GM21360 (cell line): ENCODE measurements at regions not wholly inside any gene's neighbourhood (a gene's known extent, or its start where the extent isn't known, plus 50 kb on each side); places are given as distances from the start of the nearest gene placed in this dataset.

Experiments used
- ATAC-seq: cut with Tn5 transposase; IDR thresholded peaks from one replicate; pipeline ENCODE4 v1.9.1; 2021; ENCODE audit warnings: mild to moderate bottlenecking, moderate library complexity; ENCODE audit not compliant: unreplicated experiment

- no peak for ATAC-seq
These were observed 124.3 kb upstream of the TMC3 start for GRCh38 chr15:81498294-81498693.

DNA sequence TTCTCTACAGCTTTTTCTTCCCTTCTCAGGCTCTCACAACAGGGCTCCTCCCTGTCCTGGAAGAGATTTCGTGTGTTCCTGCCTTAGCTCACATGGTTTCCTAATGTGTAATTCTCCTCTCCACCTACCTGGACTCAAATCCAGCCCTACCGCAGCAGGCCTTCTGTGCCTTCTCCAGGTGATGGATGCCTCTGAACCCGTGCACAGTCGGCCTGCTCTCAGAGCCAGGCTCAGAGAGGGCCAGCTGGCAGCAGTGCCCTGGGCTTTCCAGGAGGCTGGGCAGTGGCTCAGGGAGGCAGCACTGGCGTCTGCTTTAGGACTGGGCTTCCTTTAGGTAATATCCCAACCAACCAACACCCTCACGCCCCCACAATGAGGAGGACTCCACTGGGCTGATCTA, 123.2 kb upstream of the TMC3 start:
- no peak for ATAC-seq

DNA sequence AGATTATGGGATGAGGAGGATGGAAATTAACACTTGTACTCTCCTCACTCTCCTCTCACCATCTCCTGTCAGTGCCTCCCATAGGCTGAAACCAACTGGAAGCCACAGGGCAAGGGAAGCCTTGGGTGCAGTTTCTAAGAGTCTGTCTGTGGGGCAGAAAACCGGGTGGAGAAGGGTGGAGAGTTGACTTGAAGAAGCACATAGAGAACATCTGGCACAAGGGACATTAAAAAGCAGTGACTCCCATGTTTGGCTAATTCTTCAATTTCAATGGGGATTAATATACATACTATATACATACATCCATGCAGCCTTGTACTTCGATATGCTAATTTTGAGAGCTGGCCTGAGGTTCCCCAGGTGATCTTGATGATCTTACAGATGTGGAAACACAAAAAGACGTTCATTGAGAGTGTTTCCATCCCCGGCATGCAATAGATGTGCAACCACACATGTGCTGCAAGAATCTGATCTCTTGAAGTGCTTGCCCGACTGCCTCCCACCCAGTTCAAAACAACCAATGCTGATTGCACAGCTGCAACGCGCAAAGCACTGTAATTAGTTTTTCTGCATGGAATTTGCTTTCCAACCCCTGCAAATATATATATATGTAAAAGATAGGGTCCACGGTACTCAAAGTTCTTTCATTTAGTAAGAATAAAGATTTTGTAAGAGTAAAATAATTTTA, 121.9 kb upstream of the TMC3 start:
- no peak for ATAC-seq

GRCh38 chr15:81492969-81493645, 119.1 kb upstream of the TMC3 start:
- ATAC-seq: no peak

- no peak for ATAC-seq
These were observed 118.4 kb upstream of the TMC3 start for GRCh38 chr15:81492331-81492968.

DNA sequence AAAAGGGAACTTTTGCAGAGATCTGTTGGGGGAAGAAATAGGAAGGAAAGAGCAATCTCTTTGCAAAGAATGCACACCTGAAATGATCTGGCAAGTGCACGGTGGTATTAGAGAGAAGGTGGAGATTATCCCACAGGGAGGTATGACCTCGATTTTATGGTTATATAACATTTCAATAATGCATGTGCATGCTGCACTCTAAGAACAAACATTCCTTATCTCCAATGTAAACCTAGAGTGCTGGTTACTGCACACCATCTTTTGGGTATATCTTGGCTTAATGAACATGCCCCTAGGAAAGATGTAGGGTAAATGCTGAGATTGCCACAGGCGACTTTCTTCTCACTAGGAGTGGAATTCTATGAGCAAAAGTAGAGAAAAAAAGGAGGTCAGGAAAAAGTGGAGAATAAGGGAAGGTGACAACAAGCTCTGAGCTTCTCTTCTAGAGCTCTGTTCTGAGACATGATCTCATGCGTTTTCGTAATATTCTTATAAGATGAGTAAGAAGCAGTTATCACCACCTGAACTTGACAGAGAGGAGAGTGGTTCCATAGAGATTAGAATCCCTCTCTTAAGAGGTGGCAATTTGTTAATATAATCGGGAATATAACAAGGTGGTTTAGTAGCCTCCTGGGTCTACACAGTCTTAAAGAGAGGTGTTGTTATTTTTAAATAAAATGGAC, 117.5 kb upstream of the TMC3 start:
- ATAC-seq: no peak

DNA sequence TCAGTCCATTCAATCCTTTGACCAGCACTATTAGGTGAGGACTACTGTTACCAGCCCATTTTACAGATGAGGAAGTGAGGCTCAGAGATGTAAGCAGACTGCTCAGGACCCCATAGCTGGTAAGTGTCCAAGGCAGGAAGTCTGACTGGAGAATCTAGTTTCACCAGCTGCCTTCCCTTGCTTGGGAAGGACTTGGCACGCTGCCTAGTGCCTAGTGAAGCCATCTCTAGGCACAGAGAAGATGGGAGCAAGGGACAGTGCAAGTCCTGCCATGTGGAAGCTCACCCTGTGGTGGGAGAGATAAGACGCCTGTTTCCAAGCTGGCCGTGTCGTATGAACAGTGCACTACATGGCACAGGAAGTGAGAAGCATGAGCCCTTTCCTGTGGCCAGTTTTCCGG, 111.8 kb upstream of the TMC3 start:
- no peak for ATAC-seq

DNA sequence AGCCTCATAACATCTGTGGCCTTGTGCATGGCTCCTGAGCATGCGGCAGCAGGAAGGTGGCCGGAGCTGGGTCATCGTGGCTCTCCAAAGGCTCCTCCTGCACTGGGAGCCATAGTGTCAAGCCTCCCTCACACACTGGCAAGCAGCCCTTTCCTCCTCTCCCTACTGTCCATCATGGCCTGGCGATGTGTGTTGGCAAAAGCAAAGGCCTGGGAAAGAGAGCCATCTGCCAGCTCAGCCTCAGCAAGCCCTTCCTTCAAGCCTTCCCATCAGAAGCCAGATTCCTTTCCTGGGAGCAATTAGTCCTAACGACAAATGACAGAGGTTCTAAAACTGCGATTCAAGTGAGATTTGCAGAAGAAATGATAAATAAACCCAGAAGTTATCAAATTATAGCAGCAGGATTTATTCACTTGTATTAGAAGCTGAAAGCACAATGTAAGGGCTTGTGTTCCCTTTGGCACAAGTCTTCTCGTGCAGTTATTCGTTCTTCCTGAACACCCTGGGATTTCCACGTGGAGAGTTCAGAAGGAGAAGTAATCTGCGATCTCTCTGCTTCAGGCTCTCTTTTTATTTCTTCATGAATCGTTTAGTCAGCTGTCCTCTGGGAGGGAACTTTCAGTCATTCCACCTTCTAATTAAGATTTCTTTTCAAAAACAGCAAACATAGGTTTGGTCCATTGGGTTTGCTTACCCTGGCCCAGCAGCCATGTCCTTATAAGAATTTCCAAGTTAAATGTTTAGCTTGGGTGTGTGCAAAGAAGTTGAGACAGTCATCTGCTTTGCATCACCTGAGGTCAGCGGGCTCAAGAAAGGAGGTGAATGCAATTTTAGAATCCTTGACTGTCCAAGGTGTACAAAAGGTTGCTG, 110.3 kb upstream of the TMC3 start:
- no peak for ATAC-seq

DNA sequence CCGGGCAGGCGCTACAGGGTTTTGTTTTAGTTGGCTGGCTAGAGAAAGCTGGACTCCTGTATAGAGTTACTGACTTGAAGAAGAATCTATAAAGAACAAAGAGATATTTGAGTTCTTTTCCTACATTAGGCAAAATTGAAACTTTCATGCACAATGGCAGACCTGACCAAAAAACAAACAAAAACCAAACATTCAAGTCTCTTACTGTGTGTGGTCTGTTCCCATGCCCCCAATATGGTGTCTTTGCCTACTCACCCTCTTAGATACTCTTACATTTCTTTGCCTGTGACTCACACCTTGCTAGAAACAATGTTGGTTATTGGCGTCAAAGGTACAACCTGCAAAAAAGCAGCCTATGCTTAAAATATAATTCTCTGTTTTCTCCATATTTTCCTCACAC, 109.5 kb upstream of the TMC3 start:
- no peak for ATAC-seq

GRCh38 chr15:81481346-81481745, 107.3 kb upstream of the TMC3 start:
- ATAC-seq: no peak

- ATAC-seq: no peak
These were observed 106.6 kb upstream of the TMC3 start for GRCh38 chr15:81480645-81481053.

- ATAC-seq: no peak
These were observed 104.3 kb upstream of the TMC3 start for GRCh38 chr15:81478354-81478753.

GRCh38 chr15:81475926-81476325, 101.9 kb upstream of the TMC3 start:
- ATAC-seq: no peak

GRCh38 chr15:81475471-81475870, 101.5 kb upstream of the TMC3 start:
- ATAC-seq: no peak

- ATAC-seq: no peak
These were observed 99.9 kb upstream of the TMC3 start for GRCh38 chr15:81473946-81474345.

DNA sequence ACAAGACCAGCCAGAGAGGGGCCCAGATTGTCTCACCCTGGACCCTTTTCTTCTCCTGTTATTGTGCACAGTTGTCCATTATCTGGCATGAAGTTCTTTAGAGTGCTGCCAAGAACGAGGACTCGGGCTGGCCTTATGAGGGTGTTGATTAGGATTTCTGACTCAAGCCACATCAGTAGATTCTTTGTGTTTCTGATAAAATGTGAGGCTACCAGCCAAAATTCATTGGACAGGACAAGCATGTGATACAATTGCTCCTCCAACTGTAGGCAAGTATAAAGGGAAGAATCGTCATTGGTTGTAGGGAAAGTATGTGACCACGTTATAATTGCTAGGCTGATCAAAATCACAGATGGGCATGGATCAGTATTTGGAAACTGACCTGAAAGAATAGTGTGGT, 99.2 kb upstream of the TMC3 start:
- ATAC-seq: no peak

DNA sequence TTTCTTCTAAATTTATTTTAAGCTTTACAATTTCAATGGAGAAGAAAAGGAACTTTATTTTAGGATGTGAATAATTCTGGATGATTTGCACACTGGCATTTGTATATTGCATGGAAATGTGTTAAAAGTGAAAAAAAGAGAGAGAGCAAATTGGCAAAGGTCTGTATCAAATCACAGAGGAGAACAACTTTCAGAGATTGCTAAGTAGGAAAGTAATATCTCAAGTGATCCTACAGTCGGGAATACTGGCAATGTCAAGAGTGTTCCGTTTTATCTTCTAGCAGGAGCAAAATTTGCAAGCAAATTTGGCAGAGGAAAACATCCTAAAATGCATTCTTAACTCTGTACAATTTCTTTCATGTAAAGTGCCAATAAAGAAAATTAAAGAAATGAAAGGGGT, 97.1 kb upstream of the TMC3 start:
- ATAC-seq: no peak

DNA sequence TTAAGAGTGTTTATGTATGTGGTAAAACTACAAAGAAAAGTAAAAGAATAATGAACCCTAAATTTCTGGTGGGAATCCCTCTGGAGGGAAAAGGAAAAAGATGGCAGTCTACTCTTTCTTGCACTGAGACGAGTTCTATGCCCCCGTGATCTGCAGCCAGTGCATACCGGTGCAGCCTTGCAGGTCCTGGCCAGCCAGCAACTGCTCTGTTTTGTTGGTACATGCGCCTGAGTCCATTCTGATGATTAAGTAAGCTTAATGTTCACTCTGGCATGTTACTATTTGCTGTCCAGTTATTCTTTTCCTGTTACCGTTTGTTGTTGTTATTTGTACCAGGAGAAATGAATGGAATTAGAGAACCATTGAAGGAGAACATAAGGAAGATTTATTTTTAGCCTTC, 95.1 kb upstream of the TMC3 start:
- ATAC-seq: no peak

DNA sequence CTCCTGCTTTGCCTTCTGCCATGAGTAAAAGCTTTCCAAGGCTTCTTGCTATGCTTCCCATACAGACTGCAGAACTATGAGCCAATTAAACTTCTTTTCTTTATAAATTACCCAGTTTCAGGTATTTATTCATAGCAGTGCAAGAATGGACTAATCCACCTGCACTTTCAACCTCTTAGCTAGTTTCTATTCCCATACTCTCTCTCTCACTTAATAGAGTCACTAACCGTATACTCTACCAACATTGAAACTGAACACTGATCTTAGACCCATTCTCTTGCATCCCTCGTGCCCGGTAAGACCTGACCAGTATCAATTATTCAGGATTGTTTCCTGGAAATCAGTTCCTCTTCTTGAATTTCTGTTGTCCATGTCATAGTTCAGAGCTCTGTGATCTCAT, 92.7 kb upstream of the TMC3 start:
- no peak for ATAC-seq

DNA sequence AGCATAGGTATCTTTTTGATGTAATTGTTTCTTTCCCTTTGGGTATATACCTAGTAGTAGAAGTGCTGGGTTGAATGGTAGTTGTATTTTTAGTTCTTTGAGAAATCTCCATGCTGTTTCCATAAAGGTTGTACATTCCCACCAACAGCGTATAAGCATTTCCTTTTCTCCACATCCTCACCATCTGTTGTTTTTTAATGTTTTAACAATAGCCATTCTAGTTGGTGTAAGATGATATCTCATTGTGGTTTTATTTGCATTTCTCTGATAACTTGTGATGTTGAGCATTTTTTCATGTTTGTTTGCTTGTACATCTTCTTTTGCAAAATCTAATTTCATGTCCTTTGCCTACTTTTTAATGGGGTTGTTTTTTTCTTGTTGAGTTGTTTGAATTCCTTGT, 80.0 kb upstream of the TMC3 start:
- ATAC-seq: no peak

GRCh38 chr15:81450721-81451120, 76.7 kb upstream of the TMC3 start:
- ATAC-seq: no peak
